HepG2 (cell line): ENCODE measurements at regions not wholly inside any gene's neighbourhood (a gene's known extent, or its start where the extent isn't known, plus 50 kb on each side); places are given as distances from the start of the nearest gene placed in this dataset.

Experiments
- ARNT2 ChIP-seq: sonication (generic); formaldehyde crosslinking; IDR thresholded peaks from 2 replicates; pipeline ENCODE4 v1.8.0; 2022; ENCODE audit warnings: mild to moderate bottlenecking, low read depth, missing genetic modification reagents, moderate library complexity
- CBX2 ChIP-seq, 2 experiments: fragments of 200-600 bp in 1 of 2; sonication (generic); formaldehyde crosslinking in 1 of 2; IDR thresholded peaks; 2 replicates each; pipeline versions ENCODE4 v1.7.0 to v1.8.1; 2018 to 2022; ENCODE audit warnings: low read depth in 2 of 2, low read length in 1 of 2, mild to moderate bottlenecking in 1 of 2, missing genetic modification reagents in 1 of 2
- KIAA2018 ChIP-seq: sonication (generic); formaldehyde crosslinking; IDR thresholded peaks from 2 replicates; pipeline ENCODE4 v1.5.0; 2020; ENCODE audit warnings: mild to moderate bottlenecking, missing genetic modification reagents, borderline replicate concordance
- MAX ChIP-seq: IDR thresholded peaks from 2 replicates; pipeline ENCODE4 v1.6.1; 2012; ENCODE audit warnings: inconsistent platforms
- RFX3 ChIP-seq: IDR thresholded peaks from 2 replicates; pipeline ENCODE4 v1.6.1; 2016; ENCODE audit warnings: missing biosample characterization, missing genetic modification reagents
- SALL1 ChIP-seq: sonication (generic); formaldehyde crosslinking; IDR thresholded peaks from 2 replicates; pipeline ENCODE4 v1.8.0; 2022; ENCODE audit warnings: mild to moderate bottlenecking, missing genetic modification reagents
- SKI ChIP-seq: fragments of 450-650 bp; IDR thresholded peaks from one replicate; pipeline ENCODE4 v1.6.1; 2018; ENCODE audit warnings: mild to moderate bottlenecking; ENCODE audit not compliant: partially characterized antibody
- SYNCRIP ChIP-seq: fragments of 200-400 bp; formaldehyde crosslinking; IDR thresholded peaks from 2 replicates; pipeline ENCODE4 v1.6.1; 2018; ENCODE audit warnings: mild to moderate bottlenecking, low read depth, low read length; ENCODE audit not compliant: insufficient read depth
- ZBTB3 ChIP-seq: sonication (generic); formaldehyde crosslinking; IDR thresholded peaks from 2 replicates; pipeline ENCODE4 v1.4.0; 2020; ENCODE audit warnings: low read depth, mild to moderate bottlenecking, moderate library complexity, missing genetic modification reagents, borderline replicate concordance
- ZNF17 ChIP-seq: sonication (generic); formaldehyde crosslinking; IDR thresholded peaks from 2 replicates; pipeline ENCODE4 v1.5.0; 2020; ENCODE audit warnings: mild to moderate bottlenecking, missing genetic modification reagents
- ZNF761 ChIP-seq: sonication (generic); formaldehyde crosslinking; conservative IDR thresholded peaks from 2 replicates; pipeline ENCODE4 v1.4.0; 2020; ENCODE audit warnings: mild to moderate bottlenecking, missing genetic modification reagents
- ZNF83 ChIP-seq: sonication (generic); formaldehyde crosslinking; IDR thresholded peaks from 2 replicates; pipeline ENCODE4 v1.4.0; 2020; ENCODE audit warnings: missing genetic modification reagents, mild to moderate bottlenecking, borderline replicate concordance
- TF ChIP-seq, protein P1 (sequence below): sonication (generic); formaldehyde crosslinking; IDR thresholded peaks from 2 replicates; pipeline ENCODE4 v1.8.1; 2023; ENCODE audit warnings: mild to moderate bottlenecking, missing genetic modification reagents
- TF ChIP-seq, protein P2 (sequence below): sonication (generic); formaldehyde crosslinking; IDR thresholded peaks from 2 replicates; pipeline ENCODE4 v1.4.0; 2020; ENCODE audit warnings: mild to moderate bottlenecking, missing genetic modification reagents, borderline replicate concordance
- TF ChIP-seq, protein P3 (sequence below): sonication (generic); formaldehyde crosslinking; IDR thresholded peaks from 2 replicates; pipeline ENCODE4 v1.8.0; 2022; ENCODE audit warnings: mild to moderate bottlenecking, missing genetic modification reagents

GRCh38 chr7:130912862-130913638 lies 179.0 kb upstream of the KLF14 start (continued):
- TF ChIP-seq, protein P1, sequence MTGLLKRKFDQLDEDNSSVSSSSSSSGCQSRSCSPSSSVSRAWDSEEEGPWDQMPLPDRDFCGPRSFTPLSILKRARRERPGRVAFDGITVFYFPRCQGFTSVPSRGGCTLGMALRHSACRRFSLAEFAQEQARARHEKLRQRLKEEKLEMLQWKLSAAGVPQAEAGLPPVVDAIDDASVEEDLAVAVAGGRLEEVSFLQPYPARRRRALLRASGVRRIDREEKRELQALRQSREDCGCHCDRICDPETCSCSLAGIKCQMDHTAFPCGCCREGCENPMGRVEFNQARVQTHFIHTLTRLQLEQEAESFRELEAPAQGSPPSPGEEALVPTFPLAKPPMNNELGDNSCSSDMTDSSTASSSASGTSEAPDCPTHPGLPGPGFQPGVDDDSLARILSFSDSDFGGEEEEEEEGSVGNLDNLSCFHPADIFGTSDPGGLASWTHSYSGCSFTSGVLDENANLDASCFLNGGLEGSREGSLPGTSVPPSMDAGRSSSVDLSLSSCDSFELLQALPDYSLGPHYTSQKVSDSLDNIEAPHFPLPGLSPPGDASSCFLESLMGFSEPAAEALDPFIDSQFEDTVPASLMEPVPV (CRISPR knock-in tag), result no peak
- TF ChIP-seq ARNT2 (CRISPR knock-in tag) (no peak), SYNCRIP (no peak), ZNF761 (CRISPR knock-in tag) (no peak; the same call in 1 of the 2 replicates), ZBTB3 (no peak), KIAA2018 (CRISPR knock-in tag) (no peak), ZNF17 (no peak), SALL1 (CRISPR knock-in tag) (peak; percentile 79), RFX3 (CRISPR knock-in tag) (no peak), ZNF83 (no peak), SKI (no peak), MAX (peak; percentile 88), CBX2 (IDR thresholded peaks at IDR 0.05; ENCODE audit: low read depth, low read length) (no peak), CBX2 (CRISPR knock-in tag; IDR thresholded peaks at IDR 0.05; ENCODE audit: low read depth) (no peak)
- TF ChIP-seq, protein P2, sequence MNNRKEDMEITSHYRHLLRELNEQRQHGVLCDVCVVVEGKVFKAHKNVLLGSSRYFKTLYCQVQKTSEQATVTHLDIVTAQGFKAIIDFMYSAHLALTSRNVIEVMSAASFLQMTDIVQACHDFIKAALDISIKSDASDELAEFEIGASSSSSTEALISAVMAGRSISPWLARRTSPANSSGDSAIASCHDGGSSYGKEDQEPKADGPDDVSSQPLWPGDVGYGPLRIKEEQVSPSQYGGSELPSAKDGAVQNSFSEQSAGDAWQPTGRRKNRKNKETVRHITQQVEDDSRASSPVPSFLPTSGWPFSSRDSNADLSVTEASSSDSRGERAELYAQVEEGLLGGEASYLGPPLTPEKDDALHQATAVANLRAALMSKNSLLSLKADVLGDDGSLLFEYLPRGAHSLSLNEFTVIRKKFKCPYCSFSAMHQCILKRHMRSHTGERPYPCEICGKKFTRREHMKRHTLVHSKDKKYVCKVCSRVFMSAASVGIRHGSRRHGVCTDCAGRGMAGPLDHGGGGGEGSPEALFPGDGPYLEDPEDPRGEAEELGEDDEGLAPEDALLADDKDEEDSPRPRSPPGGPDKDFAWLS, result no peak
- TF ChIP-seq, protein P3, sequence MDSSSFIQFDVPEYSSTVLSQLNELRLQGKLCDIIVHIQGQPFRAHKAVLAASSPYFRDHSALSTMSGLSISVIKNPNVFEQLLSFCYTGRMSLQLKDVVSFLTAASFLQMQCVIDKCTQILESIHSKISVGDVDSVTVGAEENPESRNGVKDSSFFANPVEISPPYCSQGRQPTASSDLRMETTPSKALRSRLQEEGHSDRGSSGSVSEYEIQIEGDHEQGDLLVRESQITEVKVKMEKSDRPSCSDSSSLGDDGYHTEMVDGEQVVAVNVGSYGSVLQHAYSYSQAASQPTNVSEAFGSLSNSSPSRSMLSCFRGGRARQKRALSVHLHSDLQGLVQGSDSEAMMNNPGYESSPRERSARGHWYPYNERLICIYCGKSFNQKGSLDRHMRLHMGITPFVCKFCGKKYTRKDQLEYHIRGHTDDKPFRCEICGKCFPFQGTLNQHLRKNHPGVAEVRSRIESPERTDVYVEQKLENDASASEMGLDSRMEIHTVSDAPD (CRISPR knock-in tag), result peak; percentile 53; the same call in 1 of the 2 replicates
